Liver (tissue), 8 donors: ENCODE measurements at regions not wholly inside any gene's neighbourhood (a gene's known extent, or its start where the extent isn't known, plus 50 kb on each side); places are given as distances from the start of the nearest gene placed in this dataset.

ENCODE experiments used
- DNase-seq: peaks from one replicate; pipeline ENCODE4 v3.0.0-alpha.2; 2017; ENCODE audit warnings: low spot score
- H3K27ac ChIP-seq, 2 donors: one replicate each; pipeline ENCODE4 v1.7.0; 2013; ENCODE audit warnings: inconsistent platforms in 2 of 2, low read length in 2 of 2, control low read depth in 1 of 2, low read depth in 1 of 2, mild to moderate bottlenecking in 1 of 2
- H3K27me3 ChIP-seq, 4 donors: one replicate each; pipeline versions ENCODE4 v1.6.1 to v1.7.0; 2013; ENCODE audit warnings: low read length in 3 of 4, inconsistent platforms in 1 of 4, mild to moderate bottlenecking in 1 of 4, moderate library complexity in 1 of 4; ENCODE audit not compliant: control insufficient read depth in 4 of 4, insufficient read depth in 4 of 4
- H3K36me3 ChIP-seq, 4 donors: one replicate each; pipeline versions ENCODE4 v1.6.1 to v1.7.0; 2013; ENCODE audit warnings: low read length in 3 of 4, mild to moderate bottlenecking in 3 of 4, low read depth in 1 of 4, moderate library complexity in 1 of 4; ENCODE audit not compliant: control insufficient read depth in 4 of 4, insufficient read depth in 3 of 4
- H3K4me1 ChIP-seq, 4 donors: one replicate each; pipeline versions ENCODE4 v1.6.1 to v1.7.0; 2013; ENCODE audit warnings: low read length in 3 of 4, mild to moderate bottlenecking in 3 of 4, moderate library complexity in 1 of 4; ENCODE audit not compliant: control insufficient read depth in 4 of 4, insufficient read depth in 4 of 4
- H3K4me3 ChIP-seq, 3 donors: one replicate each; pipeline versions ENCODE4 v1.6.1 to v1.7.0; 2013; ENCODE audit warnings: low read length in 3 of 3, control low read depth in 1 of 3, low read depth in 1 of 3, mild to moderate bottlenecking in 1 of 3
- H3K9ac ChIP-seq, 2 donors: one replicate each; pipeline ENCODE4 v1.7.0; 2013; ENCODE audit warnings: low read length in 2 of 2, mild to moderate bottlenecking in 2 of 2, moderate library complexity in 2 of 2, control low read depth in 1 of 2, low read depth in 1 of 2
- H3K9me3 ChIP-seq, 4 donors: one replicate each; pipeline versions ENCODE4 v1.6.1 to v1.7.0; 2013; ENCODE audit warnings: low read length in 3 of 4; ENCODE audit not compliant: control insufficient read depth in 4 of 4
- CTCF ChIP-seq: fragments of 150-350 bp; IDR thresholded peaks from 2 replicates; pipeline ENCODE4 v1.5.1; 2017; ENCODE audit warnings: improper control_type of control experiment, low read depth, low read length; ENCODE audit not compliant: missing input control
- EGR1 ChIP-seq, 2 donors: IDR thresholded peaks; 2 replicates each; pipeline ENCODE4 v1.6.1; 2016 to 2018; ENCODE audit warnings: antibody characterized with exemption in 2 of 2, low read depth in 2 of 2
- FOXA1 ChIP-seq: IDR thresholded peaks from 2 replicates; pipeline ENCODE4 v1.6.1; 2016; ENCODE audit warnings: antibody characterized with exemption
- FOXA2 ChIP-seq: IDR thresholded peaks from 2 replicates; pipeline ENCODE4 v1.6.1; 2016; ENCODE audit warnings: antibody characterized with exemption
- GABPA ChIP-seq, 2 donors: IDR thresholded peaks in 1 of 2; conservative IDR thresholded peaks in 1 of 2; 2 replicates each; pipeline ENCODE4 v1.6.1; 2016; ENCODE audit warnings: antibody characterized with exemption in 2 of 2, mild to moderate bottlenecking in 1 of 2, moderate library complexity in 1 of 2
- HNF4A ChIP-seq, 2 donors: conservative IDR thresholded peaks; 2 replicates each; pipeline ENCODE4 v1.6.1; 2016; ENCODE audit warnings: antibody characterized with exemption in 2 of 2, mild to moderate bottlenecking in 2 of 2
- HNF4G ChIP-seq: IDR thresholded peaks from 2 replicates; pipeline ENCODE4 v1.6.1; 2016; ENCODE audit warnings: antibody characterized with exemption
- JUND ChIP-seq, 2 donors: IDR thresholded peaks; 2 replicates each; pipeline ENCODE4 v1.6.1; 2016; ENCODE audit warnings: antibody characterized with exemption in 2 of 2
- MAX ChIP-seq: IDR thresholded peaks from 2 replicates; pipeline ENCODE4 v1.6.1; 2016; ENCODE audit warnings: antibody characterized with exemption
- NR2F2 ChIP-seq: IDR thresholded peaks from 2 replicates; pipeline ENCODE4 v1.6.1; 2016; ENCODE audit warnings: antibody characterized with exemption
- RAD21 ChIP-seq, 2 donors: IDR thresholded peaks; 2 replicates each; pipeline ENCODE4 v1.6.1; 2016; ENCODE audit warnings: antibody characterized with exemption in 2 of 2, mild to moderate bottlenecking in 2 of 2
- REST ChIP-seq: IDR thresholded peaks from 2 replicates; pipeline ENCODE4 v1.6.1; 2016; ENCODE audit warnings: antibody characterized with exemption, mild to moderate bottlenecking
- RXRA ChIP-seq, 2 donors: IDR thresholded peaks; 2 replicates each; pipeline ENCODE4 v1.6.1; 2017 to 2018; ENCODE audit warnings: antibody characterized with exemption in 2 of 2, mild to moderate bottlenecking in 1 of 2
- SP1 ChIP-seq: IDR thresholded peaks from 2 replicates; pipeline ENCODE4 v1.6.1; 2018; ENCODE audit warnings: antibody characterized with exemption, mild to moderate bottlenecking
- TAF1 ChIP-seq: conservative IDR thresholded peaks from 2 replicates; pipeline ENCODE4 v1.6.1; 2016; ENCODE audit warnings: antibody characterized with exemption, mild to moderate bottlenecking
- YY1 ChIP-seq: IDR thresholded peaks from 2 replicates; pipeline ENCODE4 v1.6.1; 2016; ENCODE audit warnings: antibody characterized with exemption, mild to moderate bottlenecking
- ZBTB33 ChIP-seq: IDR thresholded peaks from 2 replicates; pipeline ENCODE4 v1.6.1; 2016; ENCODE audit warnings: antibody characterized with exemption
- WGBS: extraction: QIAGEN DNeasy Blood & Tissue Kit; methylation state at CpG from one replicate; pipeline ENCODE4 v1.1.7; 2013; 5-methylcytosine and 5-hydroxymethylcytosine counted together
- donor health status: healthy.
- donor health status: healthy.
- donor health status: healthy.
- donor health status: healthy.
- donor health status: healthy.

- peak overlapping the region; percentile 22 to 46 for H3K27ac ChIP-seq
- H3K9ac ChIP-seq, result no peak overlapping the region
- peak overlapping the region in 1 of 3 donors; percentile 3 for H3K4me3 ChIP-seq
Observed at GRCh38 chr2:138423198-138423597, 78.4 kb upstream of the SPOPL start.

GRCh38 chr2:138423745-138424144, 77.8 kb upstream of the SPOPL start:
- Histone ChIP-seq H3K9ac (no peak overlapping the region), H3K27me3 (no peaks in the 10 kb centered on the region), H3K9me3 (no peaks in the 10 kb centered on the region), H3K4me3 (peak overlapping the region in 1 of 3 donors; percentile 3), H3K36me3 (no peaks in the 10 kb centered on the region), H3K27ac (peak overlapping the region; percentile 22 to 46), H3K4me1 (peaks cover 2 to 27% (median 12%) of the 10 kb centered on the region in 4 donors)
- DNase-seq, result no peak
- 38% methylated on average over 1 of the region's 1 CpG for WGBS
- no peak for TF ChIP-seq GABPA (IDR thresholded peaks at IDR 0.05 in 1 of 2, conservative IDR thresholded peaks at IDR 0.05 in 1 of 2)
- peak; percentile 25 for TF ChIP-seq REST
- peak; percentile 74 for TF ChIP-seq ZBTB33
- TF ChIP-seq FOXA1, result no peak
- no peak for TF ChIP-seq MAX
- no peak for TF ChIP-seq EGR1 (IDR thresholded peaks at IDR 0.05; ENCODE audit: low read depth in 2 of 2)

More at GRCh38 chr2:138423198-138423597, 78.4 kb upstream of the SPOPL start:
- Histone ChIP-seq H3K4me1 (peaks cover 0 to 27% (median 11%) of the 10 kb centered on the region in 4 donors), H3K9me3 (no peaks in the 10 kb centered on the region), H3K27me3 (no peaks in the 10 kb centered on the region), H3K36me3 (no peaks in the 10 kb centered on the region)
- TF ChIP-seq FOXA1 (no peak), HNF4A (conservative IDR thresholded peaks at IDR 0.05) (no peak), FOXA2 (no peak), GABPA (IDR thresholded peaks at IDR 0.05 in 1 of 2, conservative IDR thresholded peaks at IDR 0.05 in 1 of 2) (no peak), REST (no peak), RXRA (IDR thresholded peaks at IDR 0.05) (no peak), SP1 (no peak), MAX (no peak), YY1 (no peak), CTCF (no peak), TAF1 (no peak), RAD21 (IDR thresholded peaks at IDR 0.05) (no peak), EGR1 (IDR thresholded peaks at IDR 0.05; ENCODE audit: low read depth in 2 of 2) (no peak), JUND (IDR thresholded peaks at IDR 0.05) (no peak), HNF4G (no peak), NR2F2 (no peak)
- WGBS, result 40% methylated on average over 2 of the region's 2 CpGs
- no peak for DNase-seq
